GM20431 (cell line): ENCODE measurements at regions not wholly inside any gene's neighbourhood (a gene's known extent, or its start where the extent isn't known, plus 50 kb on each side); places are given as distances from the start of the nearest gene placed in this dataset.

Source experiments
- in situ Hi-C: fragments of 300-500 bp; cut with MseI, MboI; formaldehyde crosslinking; loops from one replicate; pipeline ENCODE4 v1.15.0; 2020; ENCODE audit warnings: low sequenced_read_pairs; ENCODE audit not compliant: unreplicated experiment

DNA sequence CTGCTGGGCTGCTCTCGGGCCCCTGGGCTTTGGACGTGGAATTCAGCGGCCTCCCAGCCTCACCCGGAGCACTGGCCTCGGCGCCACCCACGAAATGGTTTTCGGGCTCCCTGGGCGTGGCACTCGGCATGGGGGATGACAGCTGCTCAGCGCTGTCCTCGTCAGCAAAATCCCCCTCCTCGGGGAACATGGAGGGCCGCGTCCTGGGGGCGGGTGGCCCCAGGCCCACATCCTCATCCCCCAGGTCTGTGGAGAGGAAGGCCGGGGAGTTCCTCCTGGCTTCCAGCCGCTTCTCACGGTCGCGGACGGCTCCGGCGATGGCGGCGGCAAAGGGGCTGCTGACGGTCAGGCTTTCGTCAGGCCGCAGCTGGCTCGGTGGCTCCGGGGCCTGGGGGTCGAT, 88.4 kb downstream of the CTTN start:
- in situ Hi-C loops, result no loop called here

DNA sequence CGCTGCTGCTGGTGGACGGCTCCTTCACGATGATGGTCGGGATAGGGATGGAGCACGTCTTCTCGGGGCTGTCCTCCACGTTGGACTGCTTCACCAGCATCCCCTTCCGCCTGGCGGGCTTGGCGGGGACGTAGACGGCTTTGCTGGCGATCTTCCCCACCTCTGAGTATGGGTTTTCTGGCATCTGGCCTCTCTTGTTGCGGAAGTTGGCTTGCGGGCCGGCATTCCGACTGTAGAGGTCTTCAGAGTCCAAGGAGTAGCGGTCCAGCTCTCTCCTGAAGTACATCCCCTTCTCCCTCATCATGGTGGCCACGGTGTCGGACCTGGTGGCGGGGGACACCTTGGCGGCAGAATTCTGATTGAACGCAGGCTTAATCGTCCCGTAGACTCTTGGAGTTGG, 88.8 kb downstream of the CTTN start:
- in situ Hi-C loops, result no loop called here

DNA sequence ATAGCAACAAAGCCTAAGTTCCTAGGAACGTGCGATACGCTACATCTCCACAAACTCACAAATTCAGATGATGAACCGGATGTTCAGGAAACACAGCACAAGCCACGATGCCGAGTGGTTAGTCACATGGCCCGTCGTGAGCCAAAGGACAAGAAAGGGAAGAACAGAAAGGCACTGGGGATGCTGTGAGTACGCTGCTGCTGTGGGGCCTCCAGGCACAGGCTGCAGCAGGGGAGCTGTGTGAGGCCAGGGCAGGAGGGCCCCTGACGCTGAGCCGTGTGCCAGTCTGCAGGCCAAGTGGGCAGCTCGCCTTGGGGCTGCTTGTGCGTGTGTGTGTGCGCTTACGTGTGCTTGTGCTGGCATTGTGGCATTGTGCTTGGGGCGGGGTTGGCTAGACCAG, 89.4 kb downstream of the CTTN start:
- in situ Hi-C loops, result no loop called here

DNA sequence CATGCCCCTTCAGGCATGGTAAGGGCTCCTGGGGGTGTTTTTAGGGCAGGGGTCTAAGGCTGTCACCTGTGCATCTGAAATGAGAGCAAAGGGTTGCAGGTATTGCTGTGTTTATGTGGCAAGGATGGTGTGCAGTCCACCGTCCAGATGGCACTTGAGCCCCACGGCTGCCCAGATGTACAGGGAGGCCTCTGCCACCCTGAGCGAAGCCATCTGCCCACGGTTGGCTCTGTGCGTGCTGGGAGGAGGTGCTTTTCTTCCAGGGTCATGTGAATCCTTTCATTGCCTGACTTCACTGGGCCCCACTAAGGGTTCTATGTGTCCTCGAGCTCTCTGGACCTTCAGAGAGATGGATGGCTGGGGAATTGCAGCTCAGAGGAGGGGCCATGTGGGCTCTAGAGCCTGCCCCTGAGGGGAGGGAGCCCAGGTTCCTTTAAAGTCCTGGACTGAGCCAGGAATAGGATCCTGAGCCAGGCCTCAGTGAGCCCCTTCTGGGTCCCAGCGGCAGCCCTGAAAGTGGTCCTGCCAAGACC, 89.9 kb downstream of the CTTN start:
- in situ Hi-C loops, result no loop called here

DNA sequence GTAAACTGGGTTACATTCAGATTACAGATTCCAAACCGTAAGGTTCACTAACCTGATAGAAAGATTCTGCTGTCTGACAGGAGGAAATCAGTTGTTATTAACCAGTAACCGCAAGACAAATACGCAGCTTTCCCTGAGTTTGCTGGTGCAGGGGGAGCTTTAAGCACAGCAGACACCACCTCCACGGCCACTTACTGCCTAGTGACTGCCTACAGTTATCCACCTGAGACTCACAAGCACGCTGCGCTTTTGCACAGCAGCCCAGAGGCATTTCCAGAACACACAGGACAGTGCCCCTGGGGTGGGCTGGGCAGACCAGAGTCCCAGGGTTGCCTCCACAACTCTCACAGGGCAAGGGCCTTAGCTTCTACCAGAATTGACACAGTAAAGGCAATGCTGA, 90.9 kb downstream of the CTTN start:
- in situ Hi-C loops, result no loop called here

DNA sequence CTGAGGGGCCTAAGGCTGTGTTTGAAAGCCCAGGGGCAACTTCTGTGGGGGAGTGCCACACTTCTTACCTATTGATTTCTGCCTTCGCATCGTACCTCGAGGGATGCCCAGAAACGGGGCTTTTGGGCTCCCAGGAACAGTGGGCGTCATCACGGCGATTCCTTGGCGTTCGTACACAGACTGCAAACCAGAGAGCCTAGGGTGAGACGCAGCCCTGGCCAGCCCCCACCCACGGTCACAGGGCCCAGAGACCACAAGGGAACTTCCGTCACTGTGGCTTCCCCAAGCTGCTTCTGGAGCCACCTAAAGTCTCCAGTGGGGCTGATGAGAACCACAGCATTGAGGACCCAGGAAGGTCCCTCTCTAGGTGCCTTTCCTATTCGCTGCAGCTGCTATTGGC, 91.9 kb downstream of the CTTN start:
- in situ Hi-C loops, result no loop called here

DNA sequence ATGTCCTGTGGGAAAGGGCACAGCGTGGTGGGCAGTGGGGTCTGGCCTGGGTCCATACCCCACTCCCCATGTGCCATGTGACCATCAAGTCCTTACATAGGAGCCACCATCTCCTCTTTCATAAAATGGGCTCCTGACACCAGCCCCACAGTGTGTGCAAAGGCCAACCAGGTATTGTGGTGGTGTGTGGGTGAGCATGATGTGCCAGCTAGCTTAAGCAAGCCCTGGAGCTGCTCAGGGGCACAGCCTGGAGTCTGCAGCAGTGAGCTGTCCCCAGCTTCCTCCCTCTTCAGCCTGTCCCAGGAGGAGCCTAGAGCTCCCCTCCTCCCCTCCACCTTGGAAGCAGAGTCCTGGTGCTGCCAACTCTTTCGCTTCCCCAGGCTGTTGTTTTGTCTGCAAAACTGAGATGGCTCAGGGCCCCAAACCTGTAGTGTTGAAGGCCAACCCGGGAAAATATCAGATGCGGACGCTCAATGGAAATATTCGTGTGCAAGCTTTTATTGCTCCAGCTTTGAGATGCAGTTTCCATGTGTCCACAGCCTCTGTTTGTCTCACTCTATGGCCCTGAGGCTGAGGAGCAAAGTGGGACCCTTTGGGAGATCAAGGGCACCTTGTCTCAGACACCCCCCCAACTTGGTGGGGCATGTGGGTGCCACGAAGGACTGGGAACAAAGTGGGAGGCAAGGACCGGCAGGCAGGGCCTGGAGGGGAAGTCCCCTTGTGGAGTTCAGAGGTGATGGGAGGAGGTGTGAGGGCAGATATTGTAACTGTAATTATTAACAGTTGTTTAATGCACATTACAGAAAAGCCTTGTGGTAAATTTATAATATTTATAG, 92.6 kb downstream of the CTTN start:
- in situ Hi-C loops, result no loop called here

DNA sequence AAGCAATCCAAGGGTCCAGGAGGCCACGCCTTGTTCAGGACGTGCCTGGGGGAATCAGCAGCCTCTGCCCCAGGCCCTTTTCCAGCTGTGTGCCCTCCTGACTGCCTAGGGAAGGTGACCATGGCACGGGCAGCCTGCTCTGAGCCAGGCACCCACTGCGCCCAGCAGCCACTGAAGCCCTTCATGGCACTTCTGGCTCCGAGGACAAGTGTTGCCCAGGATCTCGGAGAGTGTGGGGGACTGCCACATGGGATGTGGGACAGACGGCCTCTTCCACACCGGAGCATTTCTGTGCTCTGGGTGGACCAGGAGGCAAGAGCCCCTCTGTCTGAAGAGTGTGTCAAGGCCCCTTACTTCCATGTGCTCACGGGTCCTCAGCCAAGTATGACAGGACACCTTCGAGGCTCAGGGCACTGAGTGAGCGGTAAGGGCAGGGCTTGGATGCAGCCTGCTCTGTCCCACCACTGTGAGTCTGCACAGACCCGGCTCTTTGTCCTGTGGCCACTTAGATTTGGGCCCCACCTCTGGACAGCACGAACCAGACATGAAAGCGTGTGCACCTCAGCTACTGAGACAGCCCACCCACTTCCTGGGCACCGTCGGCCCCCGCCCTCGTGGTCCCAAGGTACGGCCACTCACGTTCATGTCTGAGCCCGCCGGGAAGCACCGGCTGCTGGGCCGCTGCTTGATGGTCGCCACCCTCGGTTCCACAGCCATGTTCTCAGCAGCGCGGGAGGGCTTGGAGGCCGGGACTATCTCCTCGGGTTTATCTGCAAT, 93.6 kb downstream of the CTTN start:
- in situ Hi-C loops, result no loop called here

DNA sequence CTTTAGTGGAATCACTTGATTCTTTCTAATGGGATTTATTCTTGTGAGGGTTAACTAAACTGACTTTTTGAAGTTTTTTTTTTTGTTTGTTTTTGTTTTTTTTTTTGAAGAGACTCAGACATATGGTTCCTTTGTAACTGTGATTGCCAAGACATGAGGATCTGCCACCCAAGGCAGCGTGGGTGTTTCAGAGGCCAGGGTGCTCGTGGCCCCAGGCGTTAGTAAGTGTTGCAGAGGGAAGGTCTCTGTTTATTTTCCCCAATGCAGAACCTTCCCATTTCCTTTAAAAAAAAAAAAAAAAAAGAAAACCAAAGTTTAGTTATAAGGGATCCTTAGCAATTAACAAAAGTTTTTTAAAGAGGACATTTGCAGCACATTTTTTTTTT, 94.8 kb downstream of the CTTN start:
- in situ Hi-C loops, result no loop called here

DNA sequence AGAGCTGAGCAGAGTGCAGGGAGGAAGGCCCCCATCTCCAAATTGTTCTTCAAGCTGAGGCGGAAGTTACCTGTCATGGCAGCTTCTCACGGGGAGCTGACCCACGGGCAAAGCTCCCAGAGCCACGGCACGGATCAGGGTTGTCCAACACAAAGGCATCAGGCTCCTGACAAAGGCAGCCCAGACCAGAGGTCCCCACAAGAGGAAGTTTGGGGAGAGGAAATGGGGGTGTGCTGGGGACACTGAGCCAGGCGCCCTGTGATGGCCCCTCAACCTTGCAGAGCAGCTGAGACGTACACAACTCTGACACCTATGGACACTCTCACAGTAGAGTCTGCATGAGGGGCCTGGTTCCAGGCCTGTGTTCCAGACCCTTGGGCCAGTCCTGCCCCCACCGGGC, 95.6 kb downstream of the CTTN start:
- in situ Hi-C loops, result no loop called here

DNA sequence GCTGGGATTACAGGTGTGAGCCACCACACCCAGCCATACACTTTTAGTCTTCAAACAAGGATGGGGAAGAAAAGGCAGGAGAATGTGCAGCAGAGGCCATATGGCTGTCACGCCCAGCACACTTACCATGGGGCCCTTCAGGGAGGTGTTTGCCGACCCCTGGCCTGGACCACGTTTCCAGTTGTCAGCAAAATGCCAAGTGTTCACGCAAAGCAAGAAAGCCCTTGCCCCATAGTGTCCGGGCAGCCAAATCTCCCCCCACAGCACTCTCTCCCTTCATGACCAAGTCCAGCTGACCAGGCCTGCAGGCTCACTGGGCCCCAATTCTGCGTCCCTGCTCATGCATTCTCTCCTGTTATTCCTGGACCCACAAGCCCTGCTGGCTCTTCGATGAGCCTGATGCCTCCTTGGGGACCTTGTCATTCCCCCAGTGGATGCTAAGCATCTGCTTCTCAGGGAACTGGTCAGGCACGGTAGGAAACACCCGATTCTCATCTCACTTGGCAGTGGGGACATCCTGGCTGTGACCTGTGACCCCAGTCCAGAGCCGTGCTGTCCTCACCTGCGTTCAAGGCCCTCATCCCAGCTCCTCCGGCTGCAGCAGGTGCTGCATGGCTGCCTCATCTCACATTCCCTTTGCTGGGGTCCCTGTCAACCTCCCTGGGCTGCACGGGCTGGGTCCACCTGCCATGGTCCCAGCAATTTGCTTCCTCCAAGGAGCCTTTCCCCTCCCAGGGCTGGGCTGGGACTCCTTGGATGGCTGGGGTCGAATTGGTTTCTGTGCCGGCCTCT, 96.4 kb downstream of the CTTN start:
- in situ Hi-C loops, result no loop called here

DNA sequence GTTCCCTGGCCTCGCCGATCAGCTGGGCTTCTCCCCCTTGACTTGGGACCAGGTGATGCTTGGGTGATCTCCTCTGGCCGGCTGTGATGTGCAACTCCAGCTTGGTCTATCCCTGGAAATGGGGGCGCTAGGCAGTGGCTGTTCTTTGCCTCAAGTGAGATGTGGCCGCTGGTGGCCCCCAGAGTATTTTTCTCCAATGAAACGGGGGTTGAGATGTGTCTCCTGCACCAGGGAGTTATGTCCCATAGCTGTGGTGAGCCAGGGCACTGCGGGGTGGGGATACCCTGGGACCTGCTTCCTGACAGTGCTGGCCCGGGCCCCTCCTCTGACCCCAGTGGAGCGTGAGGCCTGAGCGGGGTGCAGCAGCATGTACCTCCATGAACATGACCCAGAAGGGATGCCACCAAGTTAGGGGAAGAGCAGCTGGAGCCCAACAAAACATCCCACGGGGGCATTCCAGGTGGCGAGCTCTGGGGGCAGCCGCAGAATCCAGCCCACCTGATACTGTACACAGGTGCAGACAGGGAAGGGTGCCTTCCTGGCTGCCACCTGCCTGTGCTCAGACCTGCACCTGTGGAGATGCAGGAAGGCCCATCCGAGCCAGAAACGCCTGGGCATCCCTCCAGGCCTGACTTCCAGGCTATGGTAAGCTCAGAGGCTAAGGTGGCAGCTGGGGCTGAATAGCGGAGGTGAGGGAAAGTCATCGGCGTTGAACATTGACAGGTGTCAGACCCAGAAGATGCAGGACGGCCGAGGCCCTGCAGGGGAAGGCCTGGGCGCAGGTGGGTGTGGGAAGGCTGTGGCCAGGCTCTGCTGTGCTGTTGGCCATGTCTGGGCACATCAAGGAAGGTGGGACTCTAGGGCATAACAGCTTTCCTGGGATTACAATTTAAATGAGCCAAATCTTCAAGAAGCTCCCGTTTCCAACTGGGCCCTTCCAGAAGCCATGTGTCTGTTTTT, 97.3 kb downstream of the CTTN start:
- in situ Hi-C loops, result no loop called here

DNA sequence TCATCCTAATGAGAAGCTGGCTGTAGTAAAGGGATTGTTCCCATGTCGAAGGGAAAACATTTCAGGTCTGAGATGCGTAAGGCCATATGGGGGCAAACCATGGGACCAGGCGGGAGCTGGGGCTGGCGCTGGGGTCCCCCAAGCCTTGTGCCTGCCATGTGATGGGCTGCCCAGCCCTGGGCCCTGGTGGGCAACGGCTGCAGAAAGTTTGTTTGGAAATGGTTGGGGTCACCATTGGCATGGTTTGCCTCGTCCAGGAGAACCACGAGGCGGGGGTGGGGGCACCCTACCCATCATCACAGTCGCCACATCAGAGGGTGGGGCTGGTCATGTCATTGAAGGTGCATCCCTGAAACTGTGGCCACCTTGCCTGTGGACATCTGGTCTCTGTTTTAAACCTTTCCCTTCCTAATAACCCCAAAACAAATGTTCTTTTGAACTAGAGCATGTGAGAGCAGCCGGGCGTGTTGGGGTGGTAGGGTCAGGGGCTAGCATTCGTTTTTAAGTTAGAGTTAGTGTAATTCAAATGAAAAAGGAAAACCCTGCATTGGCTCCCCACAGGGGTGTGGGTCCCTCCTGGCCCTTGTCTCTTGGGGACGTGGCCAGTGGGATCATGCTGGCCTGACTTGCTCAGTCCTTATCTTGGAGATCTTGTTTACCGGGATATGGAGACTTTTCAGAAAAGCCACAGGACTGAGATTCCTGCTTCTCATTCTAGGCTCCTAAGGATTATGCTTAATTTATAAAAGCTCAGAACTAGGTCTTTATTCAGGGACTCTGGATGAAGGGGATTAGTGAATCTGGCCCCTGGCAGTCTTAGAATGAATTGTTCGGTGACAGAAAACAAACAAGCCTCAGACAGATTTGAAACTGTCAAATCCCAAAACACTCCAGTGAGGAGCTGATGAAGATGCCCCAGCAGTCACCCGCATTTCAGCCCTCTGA, 98.5 kb downstream of the CTTN start:
- in situ Hi-C loops, result no loop called here

DNA sequence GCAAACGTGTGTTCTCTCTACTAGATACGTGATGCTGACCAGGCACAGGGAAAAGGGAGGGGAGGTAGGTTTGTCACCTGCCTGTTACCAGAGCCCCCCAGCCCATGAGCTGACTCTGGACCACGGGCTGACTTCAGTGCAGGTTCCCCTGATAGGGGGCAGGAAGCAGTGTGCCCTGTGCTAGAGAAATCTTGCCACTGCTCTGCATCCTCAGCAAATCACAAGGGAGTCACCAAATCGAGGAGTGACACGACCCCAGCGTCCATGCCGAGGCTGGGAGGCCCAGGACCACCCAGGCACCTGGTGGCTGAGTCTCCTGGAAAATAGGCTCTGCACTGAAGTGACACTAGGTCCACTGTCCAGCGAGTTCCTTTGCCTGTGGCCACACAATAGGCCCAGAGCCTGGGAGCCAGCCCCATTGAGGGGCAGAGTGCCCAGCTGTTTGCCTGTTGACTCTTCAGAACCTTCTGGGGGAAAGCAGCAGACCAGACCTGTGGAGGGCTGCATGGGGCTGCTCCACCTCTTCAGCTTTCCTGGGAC, 99.3 kb downstream of the CTTN start:
- in situ Hi-C loops, result no loop called here

DNA sequence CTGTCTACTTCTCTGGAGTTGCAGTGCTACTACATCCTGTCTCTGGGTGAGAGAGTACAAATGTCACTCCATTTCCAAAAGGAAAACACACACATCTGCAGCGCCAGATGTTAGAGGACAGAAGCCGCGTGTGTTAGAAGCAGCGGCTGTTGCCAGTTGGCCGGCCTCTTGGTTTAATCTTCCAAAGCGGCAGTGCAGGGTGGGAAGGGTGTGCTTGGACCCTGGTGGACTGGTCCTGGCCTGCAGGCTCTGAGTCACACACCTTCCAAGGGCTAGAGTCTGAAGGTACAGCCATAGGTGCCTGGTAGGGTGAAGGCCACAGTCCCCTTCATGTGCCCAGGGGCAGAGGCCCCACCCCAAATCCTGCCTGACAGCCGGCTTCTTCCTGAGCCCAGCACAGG, 99.8 kb downstream of the CTTN start:
- in situ Hi-C loops, result no loop called here

DNA sequence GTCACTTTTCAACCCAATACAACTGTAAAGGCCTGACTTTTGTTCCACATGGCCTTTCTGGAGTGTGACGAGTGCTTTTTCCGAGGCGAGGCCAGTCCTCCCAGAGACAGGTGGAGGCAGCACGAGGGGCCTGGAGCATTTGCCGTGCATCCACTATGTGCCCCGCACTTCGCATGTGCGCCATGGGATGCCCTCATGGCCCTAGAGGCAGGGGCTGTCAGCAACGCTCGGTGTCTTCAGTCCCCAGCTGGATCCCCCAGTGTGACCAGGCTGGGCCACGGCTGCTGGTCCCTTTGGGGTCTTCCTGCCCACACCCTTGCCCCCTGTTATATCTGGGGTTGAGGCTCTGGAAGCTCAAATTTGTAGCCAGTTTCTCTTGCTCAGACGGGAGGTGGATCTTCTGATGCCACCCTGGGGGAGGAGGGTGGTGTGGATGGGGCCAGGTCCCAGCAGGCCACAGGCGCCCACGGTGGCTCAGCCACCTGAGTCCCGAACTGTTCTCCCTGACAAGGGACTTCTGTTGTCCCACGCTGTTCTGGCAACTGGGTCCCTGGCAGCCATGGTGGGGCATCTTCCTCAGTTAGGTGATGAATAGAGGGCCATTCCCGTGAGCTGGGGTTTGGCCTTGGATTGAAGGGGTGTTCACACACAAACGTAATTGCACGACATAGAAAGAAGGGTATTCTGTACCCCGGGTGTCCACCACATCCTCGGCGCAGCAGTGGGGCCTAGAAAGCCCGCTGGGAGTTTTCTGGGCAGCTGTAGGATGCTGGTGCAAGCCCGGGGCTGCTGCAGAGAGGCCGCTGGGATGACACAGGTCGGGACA, 100.9 kb downstream of the CTTN start:
- in situ Hi-C loops, result no loop called here

DNA sequence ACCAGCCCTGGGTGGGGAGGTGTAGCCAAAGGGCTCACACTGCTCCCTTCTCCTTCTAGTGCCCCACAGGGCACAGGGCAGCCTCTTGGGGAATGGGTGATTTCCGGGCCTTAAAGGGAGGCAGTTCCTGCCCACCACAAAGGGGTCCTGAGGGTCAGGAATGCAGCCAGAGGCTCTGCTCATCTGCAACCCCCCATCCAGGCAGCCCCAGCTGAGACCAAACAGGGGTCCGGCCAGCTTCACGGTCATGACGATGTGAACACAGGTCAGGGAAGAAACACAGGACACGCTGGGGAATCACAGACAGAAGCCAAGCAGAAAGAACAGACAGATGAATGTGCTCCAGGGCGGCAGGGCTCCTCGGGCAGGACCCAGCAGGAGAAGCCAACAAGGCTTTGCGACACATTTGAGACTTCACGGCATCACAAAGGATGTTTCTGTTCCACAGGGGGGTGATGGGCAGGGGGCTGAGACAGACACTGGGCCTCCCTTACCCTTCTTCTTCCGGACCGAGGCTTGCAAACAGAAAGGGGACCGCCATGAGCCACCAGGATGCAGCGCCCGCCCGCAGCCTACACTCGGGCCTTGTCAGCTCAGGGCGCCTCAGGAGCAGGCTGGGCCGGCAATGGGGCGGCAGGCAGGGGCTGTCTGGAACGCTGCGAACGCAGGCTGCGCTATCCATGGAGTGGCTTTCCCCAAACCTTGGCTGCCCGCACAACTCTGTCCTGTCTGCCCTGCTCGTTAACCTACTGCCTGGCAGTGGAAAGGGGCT, 101.9 kb downstream of the CTTN start:
- in situ Hi-C loops, result no loop called here
